Gastroesophageal sphincter (tissue), 4 donors: ENCODE measurements at regions not wholly inside any gene's neighbourhood (a gene's known extent, or its start where the extent isn't known, plus 50 kb on each side); places are given as distances from the start of the nearest gene placed in this dataset.
A peak's percentile ranks its signal among the peaks of the same experiment; 100 is the strongest.
"Not testable (repeated sequence)": the region's sequence is repeated elsewhere in the genome, so short reads cannot be mapped to it uniquely, and the experiment has no call there.

ENCODE experiments used
- ATAC-seq: fragments of 150-250 bp; one replicate; pipeline ENCODE4 v1.9.1; 2016; ENCODE audit warnings: mild to moderate bottlenecking, moderate library complexity
- H3K27ac ChIP-seq, 4 donors: fragments of 200-600 bp; sonication (generic) in 3 of 4; 1 replicate in 3 of 4; 2 replicates in 1 of 4; pipeline ENCODE4 v1.5.1; 2016 to 2019
- H3K27me3 ChIP-seq: fragments of 200-600 bp; sonication (generic); one replicate; pipeline ENCODE4 v1.5.1; 2019
- H3K36me3 ChIP-seq, 2 donors: fragments of 200-600 bp; sonication (generic); one replicate each; pipeline ENCODE4 v1.5.1; 2019; ENCODE audit warnings: control low read depth in 1 of 2
- H3K4me1 ChIP-seq, 3 donors: fragments of 200-600 bp; sonication (generic); 1 replicate in 2 of 3; 2 replicates in 1 of 3; pipeline ENCODE4 v1.5.1; 2016 to 2019; ENCODE audit warnings: control low read depth in 2 of 3
- H3K4me3 ChIP-seq, 2 donors: fragments of 200-600 bp; sonication (generic); one replicate each; pipeline ENCODE4 v1.5.1; 2019; ENCODE audit warnings: mild to moderate bottlenecking in 1 of 2, moderate library complexity in 1 of 2
- H3K9me3 ChIP-seq, 3 donors: fragments of 200-600 bp; sonication (generic); one replicate each; pipeline ENCODE4 v1.5.1; 2017 to 2019; ENCODE audit warnings: control low read depth in 2 of 3
- CTCF ChIP-seq, 4 experiments: fragments of 200-600 bp in 2 of 4; fragments of 450-650 bp in 2 of 4; sonication (generic) in 1 of 4; IDR thresholded peaks; one replicate each; pipeline ENCODE4 v1.5.1; 2017 to 2019; ENCODE audit warnings: antibody characterized with exemption in 4 of 4, mild to moderate bottlenecking in 2 of 4, moderate library complexity in 2 of 4
- EP300 ChIP-seq: sonication (generic); formaldehyde crosslinking; IDR thresholded peaks from one replicate; pipeline ENCODE4 v1.6.1; 2017; ENCODE audit warnings: antibody characterized with exemption, mild to moderate bottlenecking
- POLR2A ChIP-seq, 2 donors: fragments of 450-650 bp; IDR thresholded peaks; one replicate each; pipeline ENCODE4 v1.6.1; 2017; ENCODE audit warnings: antibody characterized with exemption in 2 of 2, mild to moderate bottlenecking in 2 of 2, moderate library complexity in 1 of 2
- POLR2AphosphoS5 ChIP-seq: sonication (generic); formaldehyde crosslinking; IDR thresholded peaks from one replicate; pipeline ENCODE4 v1.6.1; 2017; ENCODE audit warnings: antibody characterized with exemption
- WGBS, 2 donors: methylation state at CpG; one replicate each; pipeline ENCODE4 v1.1.5; 2018; ENCODE audit warnings: low coverage in 1 of 2; 5-methylcytosine and 5-hydroxymethylcytosine counted together

GRCh38 chr13:31385540-31385939 is 185.8 kb downstream of the B3GLCT start:
- ATAC-seq: no peak
- Histone ChIP-seq H3K9me3 (no peaks in the 10 kb centered on the region), H3K4me1 (no peaks in the 10 kb centered on the region), H3K4me3 (no peak overlapping the region), H3K27me3 (no peaks in the 10 kb centered on the region), H3K36me3 (no peaks in the 10 kb centered on the region), H3K27ac (no peak overlapping the region)
- WGBS, 2 donors: 46 to 81% methylated on average over 4 to 5 of the region's 5 CpGs
- TF ChIP-seq POLR2AphosphoS5: no peak

- H3K27ac ChIP-seq: no peak overlapping the region
- no peak overlapping the region for H3K4me3 ChIP-seq
- no peaks in the 10 kb centered on the region for H3K27me3 ChIP-seq
- H3K4me1 ChIP-seq: no peaks in the 10 kb centered on the region
- TF ChIP-seq POLR2AphosphoS5 (no peak), CTCF (IDR thresholded peaks at IDR 0.05) (no peak), POLR2A (IDR thresholded peaks at IDR 0.05) (no peak), EP300 (no peak)
- 73 to 74% methylated on average over 3 to 4 of the region's 4 CpGs for WGBS, 2 donors
- ATAC-seq: no peak
- H3K9me3 ChIP-seq: peaks cover 0 to 17% (median 0%) of the 10 kb centered on the region in 3 donors
- H3K36me3 ChIP-seq: no peaks in the 10 kb centered on the region
These were observed 194.7 kb downstream of the B3GLCT start for GRCh38 chr13:31394506-31394905.

- Histone ChIP-seq H3K27me3 (no peaks in the 10 kb centered on the region), H3K36me3 (no peaks in the 10 kb centered on the region), H3K4me3 (no peak overlapping the region), H3K27ac (no peak overlapping the region), H3K9me3 (peaks cover 0 to 23% (median 0%) of the 10 kb centered on the region in 3 donors), H3K4me1 (no peaks in the 10 kb centered on the region)
- no peak for ATAC-seq
- no peak for TF ChIP-seq POLR2A (IDR thresholded peaks at IDR 0.05)
- no peak for TF ChIP-seq POLR2AphosphoS5
- no peak for TF ChIP-seq CTCF (IDR thresholded peaks at IDR 0.05)
- no peak for TF ChIP-seq EP300
- 67 to 77% methylated on average over 1 to 3 of the region's 3 CpGs for WGBS, 2 donors
These were observed 195.3 kb downstream of the B3GLCT start for GRCh38 chr13:31395090-31395489.

- H3K36me3 ChIP-seq: no peaks in the 10 kb centered on the region
- no peak overlapping the region for H3K4me3 ChIP-seq
- no peak for ATAC-seq
- TF ChIP-seq EP300 (no peak), CTCF (IDR thresholded peaks at IDR 0.05) (no peak), POLR2A (IDR thresholded peaks at IDR 0.05) (no peak), POLR2AphosphoS5 (no peak)
- H3K27me3 ChIP-seq: no peaks in the 10 kb centered on the region
- no peak overlapping the region for H3K27ac ChIP-seq
- H3K9me3 ChIP-seq: peaks cover 0 to 28% (median 0%) of the 10 kb centered on the region in 3 donors
- H3K4me1 ChIP-seq: peaks cover 0 to 8% (median 0%) of the 10 kb centered on the region in 3 donors
These were observed 199.9 kb downstream of the B3GLCT start for GRCh38 chr13:31399690-31400089.

- not testable (repeated sequence) for ATAC-seq, H3K27me3 ChIP-seq, H3K27ac ChIP-seq, H3K4me3 ChIP-seq, H3K4me1 ChIP-seq, H3K36me3 ChIP-seq
- WGBS, 2 donors: 39 to 51% methylated on average over 3 to 4 of the region's 4 CpGs
- peaks cover 0 to 19% (median 0%) of the 10 kb centered on the region in 3 donors for H3K9me3 ChIP-seq
These were observed 203.9 kb downstream of the B3GLCT start for GRCh38 chr13:31403711-31404110.

- ATAC-seq: peak; percentile 82
- TF ChIP-seq CTCF (IDR thresholded peaks at IDR 0.05): no peak
- no peak for TF ChIP-seq POLR2AphosphoS5
- TF ChIP-seq POLR2A (IDR thresholded peaks at IDR 0.05): no peak
- Histone ChIP-seq H3K9me3 (no peaks in the 10 kb centered on the region), H3K27me3 (peaks cover 3% of the 10 kb centered on the region), H3K4me3 (no peak overlapping the region), H3K27ac (peak overlapping the region in 1 of 4 donors; percentile 35), H3K36me3 (no peaks in the 10 kb centered on the region), H3K4me1 (peaks cover 0 to 2% (median 0%) of the 10 kb centered on the region in 3 donors)
- WGBS, 2 donors: 50 to 71% methylated on average over 1 of the region's 1 CpG
These were observed 209.2 kb downstream of the B3GLCT start for GRCh38 chr13:31408927-31409326.
